PFSK-1 (cell line): ENCODE measurements at regions not wholly inside any gene's neighbourhood (a gene's known extent, or its start where the extent isn't known, plus 50 kb on each side); places are given as distances from the start of the nearest gene placed in this dataset.

Source experiments
- POLR2AphosphoS5 ChIP-seq: IDR thresholded peaks from 2 replicates; pipeline ENCODE4 v1.6.1; 2012; ENCODE audit warnings: low read depth, mild to moderate bottlenecking, control low read depth, low read length, moderate library complexity
- SIN3A ChIP-seq: IDR thresholded peaks from 2 replicates; pipeline ENCODE4 v1.6.1; 2012; ENCODE audit warnings: mild to moderate bottlenecking, low read length, moderate library complexity, borderline replicate concordance; ENCODE audit not compliant: insufficient read depth
- TAF1 ChIP-seq: IDR thresholded peaks from 2 replicates; pipeline ENCODE4 v1.6.1; 2012; ENCODE audit warnings: low read length, control low read depth, borderline replicate concordance; ENCODE audit not compliant: insufficient read depth
- TF ChIP-seq, protein P1 (sequence below), 2 experiments: IDR thresholded peaks; 2 replicates each; pipeline versions ENCODE4 v1.6.1 to v1.8.0; 2011 to 2012; ENCODE audit warnings: low read depth in 2 of 2, low read length in 2 of 2, control low read depth in 1 of 2, inconsistent platforms in 1 of 2, mild to moderate bottlenecking in 1 of 2, moderate library complexity in 1 of 2; ENCODE audit not compliant: insufficient read depth in 1 of 2

DNA sequence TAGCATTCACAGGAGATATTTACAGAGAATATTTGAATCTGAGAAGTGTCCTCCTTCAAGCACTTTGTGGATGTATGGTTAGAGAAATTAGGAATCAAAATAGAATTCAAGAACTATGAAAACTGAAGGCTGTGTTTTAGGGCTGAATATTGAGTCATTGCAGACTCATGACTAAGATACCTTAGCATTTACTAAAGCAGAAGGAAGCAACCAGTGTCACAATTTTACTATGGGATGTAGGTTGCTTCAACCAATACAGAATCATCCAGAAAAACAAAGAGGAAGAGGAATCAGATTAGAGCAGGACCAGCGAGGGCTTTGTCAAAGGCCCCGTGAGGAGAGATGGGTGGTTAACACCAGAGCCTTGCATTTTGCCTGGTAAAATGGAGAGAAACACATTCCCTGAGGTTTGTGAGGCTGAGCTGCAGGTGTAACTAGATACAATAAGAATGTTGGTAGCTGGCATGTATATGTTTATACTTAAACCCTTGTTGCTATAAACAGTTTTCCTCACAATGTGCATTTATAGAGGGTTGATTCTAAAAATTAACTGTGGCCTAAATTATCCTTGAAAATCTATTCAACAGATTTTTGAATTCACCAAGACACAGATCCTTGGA, 518.1 kb downstream of the AGTPBP1 start:
- no peak for TF ChIP-seq TAF1
- TF ChIP-seq, protein P1, sequence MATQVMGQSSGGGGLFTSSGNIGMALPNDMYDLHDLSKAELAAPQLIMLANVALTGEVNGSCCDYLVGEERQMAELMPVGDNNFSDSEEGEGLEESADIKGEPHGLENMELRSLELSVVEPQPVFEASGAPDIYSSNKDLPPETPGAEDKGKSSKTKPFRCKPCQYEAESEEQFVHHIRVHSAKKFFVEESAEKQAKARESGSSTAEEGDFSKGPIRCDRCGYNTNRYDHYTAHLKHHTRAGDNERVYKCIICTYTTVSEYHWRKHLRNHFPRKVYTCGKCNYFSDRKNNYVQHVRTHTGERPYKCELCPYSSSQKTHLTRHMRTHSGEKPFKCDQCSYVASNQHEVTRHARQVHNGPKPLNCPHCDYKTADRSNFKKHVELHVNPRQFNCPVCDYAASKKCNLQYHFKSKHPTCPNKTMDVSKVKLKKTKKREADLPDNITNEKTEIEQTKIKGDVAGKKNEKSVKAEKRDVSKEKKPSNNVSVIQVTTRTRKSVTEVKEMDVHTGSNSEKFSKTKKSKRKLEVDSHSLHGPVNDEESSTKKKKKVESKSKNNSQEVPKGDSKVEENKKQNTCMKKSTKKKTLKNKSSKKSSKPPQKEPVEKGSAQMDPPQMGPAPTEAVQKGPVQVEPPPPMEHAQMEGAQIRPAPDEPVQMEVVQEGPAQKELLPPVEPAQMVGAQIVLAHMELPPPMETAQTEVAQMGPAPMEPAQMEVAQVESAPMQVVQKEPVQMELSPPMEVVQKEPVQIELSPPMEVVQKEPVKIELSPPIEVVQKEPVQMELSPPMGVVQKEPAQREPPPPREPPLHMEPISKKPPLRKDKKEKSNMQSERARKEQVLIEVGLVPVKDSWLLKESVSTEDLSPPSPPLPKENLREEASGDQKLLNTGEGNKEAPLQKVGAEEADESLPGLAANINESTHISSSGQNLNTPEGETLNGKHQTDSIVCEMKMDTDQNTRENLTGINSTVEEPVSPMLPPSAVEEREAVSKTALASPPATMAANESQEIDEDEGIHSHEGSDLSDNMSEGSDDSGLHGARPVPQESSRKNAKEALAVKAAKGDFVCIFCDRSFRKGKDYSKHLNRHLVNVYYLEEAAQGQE (IDR thresholded peaks at IDR 0.05; ENCODE audit: insufficient read depth in 1 of 2, low read depth in 2 of 2, low read length in 2 of 2): no peak
- no peak for TF ChIP-seq SIN3A
- TF ChIP-seq POLR2AphosphoS5: no peak
